ENCODE measurements at regions not wholly inside any gene's neighbourhood (a gene's known extent, or its start where the extent isn't known, plus 50 kb on each side); places are given as distances from the start of the nearest gene placed in this dataset.

DNA sequence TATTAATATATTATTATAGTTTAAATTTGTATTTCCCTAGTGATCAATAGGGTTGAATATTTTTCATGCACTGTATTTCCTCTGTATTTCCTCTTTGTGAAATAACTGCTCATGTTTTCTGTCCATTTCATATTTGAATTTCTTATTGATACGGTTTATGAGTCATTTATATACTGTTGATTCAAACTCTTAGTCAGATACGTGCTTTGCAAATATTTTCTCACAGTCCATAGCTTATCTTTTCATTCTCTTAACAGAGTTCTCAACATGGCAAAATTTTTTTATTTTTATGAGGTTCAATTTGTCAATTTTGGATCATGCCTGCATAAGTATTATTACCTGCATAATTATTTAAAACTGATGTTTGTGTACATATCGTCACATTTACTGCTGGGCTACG is 329.6 kb downstream of the HAO1 start:
- TF ChIP-seq, protein P1, sequence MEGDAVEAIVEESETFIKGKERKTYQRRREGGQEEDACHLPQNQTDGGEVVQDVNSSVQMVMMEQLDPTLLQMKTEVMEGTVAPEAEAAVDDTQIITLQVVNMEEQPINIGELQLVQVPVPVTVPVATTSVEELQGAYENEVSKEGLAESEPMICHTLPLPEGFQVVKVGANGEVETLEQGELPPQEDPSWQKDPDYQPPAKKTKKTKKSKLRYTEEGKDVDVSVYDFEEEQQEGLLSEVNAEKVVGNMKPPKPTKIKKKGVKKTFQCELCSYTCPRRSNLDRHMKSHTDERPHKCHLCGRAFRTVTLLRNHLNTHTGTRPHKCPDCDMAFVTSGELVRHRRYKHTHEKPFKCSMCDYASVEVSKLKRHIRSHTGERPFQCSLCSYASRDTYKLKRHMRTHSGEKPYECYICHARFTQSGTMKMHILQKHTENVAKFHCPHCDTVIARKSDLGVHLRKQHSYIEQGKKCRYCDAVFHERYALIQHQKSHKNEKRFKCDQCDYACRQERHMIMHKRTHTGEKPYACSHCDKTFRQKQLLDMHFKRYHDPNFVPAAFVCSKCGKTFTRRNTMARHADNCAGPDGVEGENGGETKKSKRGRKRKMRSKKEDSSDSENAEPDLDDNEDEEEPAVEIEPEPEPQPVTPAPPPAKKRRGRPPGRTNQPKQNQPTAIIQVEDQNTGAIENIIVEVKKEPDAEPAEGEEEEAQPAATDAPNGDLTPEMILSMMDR (IDR thresholded peaks at IDR 0.05), result no peak
- TF ChIP-seq EZH2 (IDR thresholded peaks at IDR 0.05; ENCODE audit: borderline replicate concordance, insufficient read depth, low read depth, low read length, poor library complexity, severe bottlenecking), result no peak

Measured in B cell (primary cell).